WERI-Rb-1 (cell line): ENCODE measurements at regions not wholly inside any gene's neighbourhood (a gene's known extent, or its start where the extent isn't known, plus 50 kb on each side); places are given as distances from the start of the nearest gene placed in this dataset.
"Not testable (repeated sequence)": the region's sequence is repeated elsewhere in the genome, so short reads cannot be mapped to it uniquely, and the experiment has no call there.

Experiments used
- DNase-seq: peaks from one replicate; pipeline ENCODE4 v3.0.0-alpha.2; 2020
- H3K27ac ChIP-seq: fragments of 250-450 bp; sonication (Bioruptor Pico); 2 replicates; pipeline ENCODE4 v1.5.1; 2020; ENCODE audit warnings: mild to moderate bottlenecking, moderate library complexity
- H3K27me3 ChIP-seq: fragments of 250-450 bp; sonication (Bioruptor Pico); 2 replicates; pipeline ENCODE4 v1.5.1; 2021; ENCODE audit warnings: mild to moderate bottlenecking, low read depth, moderate library complexity; ENCODE audit not compliant: insufficient read depth, severe bottlenecking
- H3K36me3 ChIP-seq: fragments of 250-450 bp; sonication (Bioruptor Pico); 2 replicates; pipeline ENCODE4 v1.5.1; 2020; ENCODE audit warnings: mild to moderate bottlenecking, moderate library complexity
- H3K4me3 ChIP-seq: 2 replicates; pipeline ENCODE4 v1.5.1; 2011; ENCODE audit warnings: low read depth, mild to moderate bottlenecking, control low read depth, low read length
- H3K9me3 ChIP-seq: fragments of 250-450 bp; sonication (Bioruptor Pico); 2 replicates; pipeline ENCODE4 v1.5.1; 2021; ENCODE audit warnings: mild to moderate bottlenecking, moderate library complexity; ENCODE audit not compliant: severe bottlenecking
- CTCF ChIP-seq: IDR thresholded peaks from 2 replicates; pipeline ENCODE4 v1.5.1; 2011; ENCODE audit warnings: low read depth, mild to moderate bottlenecking, control low read depth, inconsistent platforms, low read length

GRCh38 chrX:69431420-69431819 lies 72.7 kb upstream of the NALF2 start:
- TF ChIP-seq CTCF = no peak
- H3K4me3 ChIP-seq = no peak overlapping the region
- peak overlapping the region; percentile 36 for H3K27ac ChIP-seq
- no peaks in the 10 kb centered on the region for H3K27me3 ChIP-seq
- no peaks in the 10 kb centered on the region for H3K36me3 ChIP-seq
- DNase-seq = no peak
- no peaks in the 10 kb centered on the region for H3K9me3 ChIP-seq

DNA sequence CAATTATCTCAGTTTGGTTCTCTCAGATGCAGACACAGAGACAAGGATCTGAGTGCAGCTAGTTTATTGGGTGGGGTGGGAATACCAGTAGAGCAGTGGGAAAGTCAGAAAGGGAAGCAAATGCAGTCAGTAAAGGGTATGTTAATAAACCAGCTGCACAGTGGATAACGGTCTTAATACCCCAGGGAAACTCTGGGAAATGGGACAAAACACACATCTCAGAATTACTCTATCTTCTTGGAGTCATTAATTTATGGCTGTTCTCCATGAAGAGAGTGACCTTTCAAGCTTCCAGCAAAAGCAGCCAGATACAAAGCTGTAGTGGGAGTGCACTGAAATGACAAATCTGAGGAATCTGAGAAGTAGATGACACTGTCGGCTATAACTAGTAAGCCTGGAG lies 73.3 kb upstream of the NALF2 start:
- no peaks in the 10 kb centered on the region for H3K36me3 ChIP-seq
- no peaks in the 10 kb centered on the region for H3K9me3 ChIP-seq
- no peaks in the 10 kb centered on the region for H3K27me3 ChIP-seq
- no peak for TF ChIP-seq CTCF
- no peak overlapping the region for H3K4me3 ChIP-seq
- DNase-seq = no peak
- peak overlapping the region; percentile 33 for H3K27ac ChIP-seq

DNA sequence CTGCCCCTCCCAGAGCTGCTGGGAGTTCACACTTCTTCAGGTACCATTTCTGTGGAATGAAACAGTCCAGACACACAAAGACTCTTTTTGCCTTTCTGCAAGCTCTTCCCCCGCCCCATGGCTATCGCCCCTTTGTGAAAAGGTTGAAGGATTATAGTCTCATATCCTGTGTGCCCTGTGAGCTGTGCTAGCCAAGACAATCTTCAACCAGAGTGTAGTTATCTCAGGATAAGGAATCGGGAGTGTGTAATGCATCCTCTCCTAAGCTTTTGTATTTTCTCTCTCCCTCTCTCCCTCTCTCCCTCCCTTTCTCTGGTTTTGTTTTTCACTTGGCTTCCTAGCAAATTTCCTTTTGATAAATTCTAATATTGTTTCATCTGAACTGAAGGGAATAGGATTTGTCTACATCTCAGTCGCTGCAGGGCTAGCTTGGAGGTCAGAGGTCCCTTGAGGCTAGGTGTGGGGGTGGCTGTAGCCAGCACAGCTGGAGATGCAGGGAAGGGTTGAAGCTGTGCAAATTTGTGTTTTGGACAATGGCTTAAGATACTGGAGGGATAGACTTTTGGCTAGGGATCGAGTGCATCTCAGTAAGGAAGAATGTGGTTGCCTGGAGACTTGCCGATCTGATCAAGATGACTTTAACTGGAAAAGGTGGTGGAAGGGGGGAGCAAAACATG lies 74.6 kb upstream of the NALF2 start:
- no peak for TF ChIP-seq CTCF
- H3K27ac ChIP-seq = no peak overlapping the region
- no peaks in the 10 kb centered on the region for H3K36me3 ChIP-seq
- H3K27me3 ChIP-seq = no peaks in the 10 kb centered on the region
- H3K4me3 ChIP-seq = no peak overlapping the region
- no peak for DNase-seq
- H3K9me3 ChIP-seq = no peaks in the 10 kb centered on the region

- no peak for TF ChIP-seq CTCF
- Histone ChIP-seq H3K27me3 (no peaks in the 10 kb centered on the region), H3K27ac (no peak overlapping the region), H3K36me3 (no peaks in the 10 kb centered on the region), H3K4me3 (no peak overlapping the region), H3K9me3 (no peaks in the 10 kb centered on the region)
- DNase-seq = no peak
Measured at GRCh38 chrX:69428216-69428615, 75.9 kb upstream of the NALF2 start.

- Histone ChIP-seq H3K27me3 (no peaks in the 10 kb centered on the region), H3K4me3 (no peak overlapping the region), H3K36me3 (no peaks in the 10 kb centered on the region), H3K27ac (peak overlapping the region; percentile 39; the same call in 1 of the 2 replicates), H3K9me3 (no peaks in the 10 kb centered on the region)
- no peak for TF ChIP-seq CTCF
- DNase-seq = peak; percentile 53
Measured at GRCh38 chrX:69424910-69425309, 79.2 kb upstream of the NALF2 start.

GRCh38 chrX:69424161-69424560 lies 80.0 kb upstream of the NALF2 start:
- TF ChIP-seq CTCF = no peak
- Histone ChIP-seq H3K36me3 (no peaks in the 10 kb centered on the region), H3K27ac (peak overlapping the region; percentile 39), H3K4me3 (no peak overlapping the region), H3K27me3 (no peaks in the 10 kb centered on the region), H3K9me3 (no peaks in the 10 kb centered on the region)
- peak; percentile 22 for DNase-seq

DNA sequence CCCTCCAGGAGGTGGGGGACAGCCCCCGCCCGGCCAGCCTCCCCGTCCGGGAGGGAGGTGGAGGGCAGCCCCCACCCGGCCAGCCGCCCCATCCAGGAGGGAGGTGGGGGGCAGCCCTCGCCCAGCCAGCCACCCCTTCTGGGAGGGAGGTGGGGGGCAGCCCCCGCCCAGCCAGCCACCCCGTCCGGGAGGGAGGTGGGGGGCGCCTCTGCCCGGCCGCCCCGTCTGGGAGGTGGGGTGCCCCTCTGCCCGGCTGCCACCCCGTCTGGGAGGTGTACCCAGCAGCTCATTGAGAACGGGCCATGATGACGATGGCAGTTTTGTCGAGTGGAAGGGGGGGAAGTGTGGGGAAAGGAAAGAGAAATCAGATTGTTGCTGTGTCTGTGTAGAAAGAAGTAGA lies 81.9 kb upstream of the NALF2 start:
- not testable (repeated sequence) for H3K9me3 ChIP-seq, H3K4me3 ChIP-seq, H3K27me3 ChIP-seq, H3K27ac ChIP-seq, DNase-seq, H3K36me3 ChIP-seq
